Stimulated activated memory B cell treated with anti-CD40 and anti-IgM and Interleukin-4, amounts not matched to agents 10 μg/mL and 1 μg/mL and 100 μg/mL, for 72 hours (primary cell): ENCODE measurements at regions not wholly inside any gene's neighbourhood (a gene's known extent, or its start where the extent isn't known, plus 50 kb on each side); places are given as distances from the start of the nearest gene placed in this dataset.
"Not testable (repeated sequence)": the region's sequence is repeated elsewhere in the genome, so short reads cannot be mapped to it uniquely, and the experiment has no call there.

Source experiments
- ATAC-seq: fragments of 150-1000 bp; cut with Tn5 transposase; 2 replicates; pipeline ENCODE4 v1.10.0; 2021
- H3K27ac Mint-ChIP-seq: one replicate; pipeline ENCODE4 v1.8.0; 2022; ENCODE audit warnings: mild to moderate bottlenecking, mixed read lengths
- H3K27me3 Mint-ChIP-seq: one replicate; pipeline ENCODE4 v1.8.0; 2022; ENCODE audit warnings: mixed read lengths
- H3K36me3 Mint-ChIP-seq: one replicate; pipeline ENCODE4 v1.8.0; 2022; ENCODE audit warnings: mixed read lengths
- H3K4me1 Mint-ChIP-seq: one replicate; pipeline ENCODE4 v1.8.0; 2022; ENCODE audit warnings: mixed read lengths
- H3K4me3 Mint-ChIP-seq: one replicate; pipeline ENCODE4 v1.8.0; 2022; ENCODE audit warnings: mild to moderate bottlenecking, moderate library complexity, mixed read lengths
- H3K9me3 Mint-ChIP-seq: one replicate; pipeline ENCODE4 v1.8.0; 2022; ENCODE audit warnings: mixed read lengths

- H3K4me1 Mint-ChIP-seq, H3K9me3 Mint-ChIP-seq, H3K4me3 Mint-ChIP-seq, H3K36me3 Mint-ChIP-seq, ATAC-seq, H3K27ac Mint-ChIP-seq, H3K27me3 Mint-ChIP-seq: not testable (repeated sequence)
These were observed 4442.5 kb upstream of the TPTE start for GRCh38 chr21:6078902-6079301.

- H3K27ac Mint-ChIP-seq, H3K27me3 Mint-ChIP-seq, H3K4me1 Mint-ChIP-seq, H3K36me3 Mint-ChIP-seq, H3K9me3 Mint-ChIP-seq, H3K4me3 Mint-ChIP-seq: not testable (repeated sequence)
- peak; percentile 61 for ATAC-seq
These were observed 4440.3 kb upstream of the TPTE start for GRCh38 chr21:6080941-6081655.

- not testable (repeated sequence) for H3K9me3 Mint-ChIP-seq, H3K36me3 Mint-ChIP-seq, H3K4me3 Mint-ChIP-seq
These were observed 4439.2 kb upstream of the TPTE start for GRCh38 chr21:6082166-6082565.

GRCh38 chr21:6083574-6084120, 4437.7 kb upstream of the TPTE start:
- not testable (repeated sequence) for H3K9me3 Mint-ChIP-seq, H3K4me3 Mint-ChIP-seq, H3K27ac Mint-ChIP-seq, H3K27me3 Mint-ChIP-seq, H3K36me3 Mint-ChIP-seq, H3K4me1 Mint-ChIP-seq
- ATAC-seq, result peak; percentile 55

More at GRCh38 chr21:6082166-6082565, 4439.2 kb upstream of the TPTE start:
- H3K4me1 Mint-ChIP-seq, H3K27me3 Mint-ChIP-seq, ATAC-seq, H3K27ac Mint-ChIP-seq: not testable (repeated sequence)

GRCh38 chr21:6086038-6086437, 4435.3 kb upstream of the TPTE start:
- H3K4me1 Mint-ChIP-seq, H3K9me3 Mint-ChIP-seq, H3K36me3 Mint-ChIP-seq, ATAC-seq, H3K27me3 Mint-ChIP-seq, H3K4me3 Mint-ChIP-seq, H3K27ac Mint-ChIP-seq: not testable (repeated sequence)

- not testable (repeated sequence) for ATAC-seq, H3K4me1 Mint-ChIP-seq, H3K27me3 Mint-ChIP-seq, H3K4me3 Mint-ChIP-seq, H3K36me3 Mint-ChIP-seq, H3K27ac Mint-ChIP-seq, H3K9me3 Mint-ChIP-seq
These were observed 4433.7 kb upstream of the TPTE start for GRCh38 chr21:6087579-6088178.

- not testable (repeated sequence) for H3K4me3 Mint-ChIP-seq, H3K9me3 Mint-ChIP-seq, ATAC-seq, H3K4me1 Mint-ChIP-seq, H3K27ac Mint-ChIP-seq, H3K27me3 Mint-ChIP-seq, H3K36me3 Mint-ChIP-seq
These were observed 4431.0 kb upstream of the TPTE start for GRCh38 chr21:6090286-6090908.

- not testable (repeated sequence) for H3K4me3 Mint-ChIP-seq, H3K36me3 Mint-ChIP-seq, H3K27me3 Mint-ChIP-seq, H3K9me3 Mint-ChIP-seq, ATAC-seq, H3K27ac Mint-ChIP-seq, H3K4me1 Mint-ChIP-seq
These were observed 4429.9 kb upstream of the TPTE start for GRCh38 chr21:6091335-6092027.

- H3K36me3 Mint-ChIP-seq, ATAC-seq, H3K9me3 Mint-ChIP-seq, H3K4me3 Mint-ChIP-seq, H3K4me1 Mint-ChIP-seq, H3K27me3 Mint-ChIP-seq, H3K27ac Mint-ChIP-seq: not testable (repeated sequence)
These were observed 4429.0 kb upstream of the TPTE start for GRCh38 chr21:6092401-6092800.

GRCh38 chr21:6093419-6093818, 4428.0 kb upstream of the TPTE start:
- H3K27me3 Mint-ChIP-seq, H3K9me3 Mint-ChIP-seq, H3K4me3 Mint-ChIP-seq, H3K27ac Mint-ChIP-seq, H3K36me3 Mint-ChIP-seq, H3K4me1 Mint-ChIP-seq: not testable (repeated sequence)
- peak; percentile 47 for ATAC-seq

GRCh38 chr21:6093870-6094269, 4427.5 kb upstream of the TPTE start:
- not testable (repeated sequence) for H3K9me3 Mint-ChIP-seq, H3K36me3 Mint-ChIP-seq, H3K4me1 Mint-ChIP-seq, H3K27me3 Mint-ChIP-seq, H3K27ac Mint-ChIP-seq, H3K4me3 Mint-ChIP-seq, ATAC-seq

GRCh38 chr21:6095304-6095703, 4426.1 kb upstream of the TPTE start:
- H3K36me3 Mint-ChIP-seq, H3K4me3 Mint-ChIP-seq, H3K9me3 Mint-ChIP-seq, H3K27me3 Mint-ChIP-seq, H3K27ac Mint-ChIP-seq, ATAC-seq, H3K4me1 Mint-ChIP-seq: not testable (repeated sequence)

- H3K4me1 Mint-ChIP-seq, H3K36me3 Mint-ChIP-seq: not testable (repeated sequence)
These were observed 4424.6 kb upstream of the TPTE start for GRCh38 chr21:6096560-6097424.

GRCh38 chr21:6097736-6098135, 4423.6 kb upstream of the TPTE start:
- H3K27ac Mint-ChIP-seq, ATAC-seq, H3K4me1 Mint-ChIP-seq: not testable (repeated sequence)

More at GRCh38 chr21:6096560-6097424, 4424.6 kb upstream of the TPTE start:
- not testable (repeated sequence) for H3K9me3 Mint-ChIP-seq, H3K4me3 Mint-ChIP-seq, H3K27ac Mint-ChIP-seq, H3K27me3 Mint-ChIP-seq, ATAC-seq

More at GRCh38 chr21:6097736-6098135, 4423.6 kb upstream of the TPTE start:
- H3K4me3 Mint-ChIP-seq, H3K27me3 Mint-ChIP-seq, H3K36me3 Mint-ChIP-seq, H3K9me3 Mint-ChIP-seq: not testable (repeated sequence)
